K562 (cell line): ENCODE measurements at regions not wholly inside any gene's neighbourhood (a gene's known extent, or its start where the extent isn't known, plus 50 kb on each side); places are given as distances from the start of the nearest gene placed in this dataset.

Experiments used
- ATAC-seq: fragments of 200-7000 bp; cut with Tn5 transposase; 3 replicates; pipeline ENCODE4 v1.9.1; 2020; ENCODE audit warnings: moderate library complexity
- BruUV-seq: library from RNA; stranded (reverse); fragments of 400-500 nt; replicated peaks from 2 replicates; lab custom pipeline; 2021; lab: Mats Ljungman, UMichigan
- CTCF ChIA-PET: fragments of 300-600 bp; formaldehyde crosslinking; extraction: SDS; loops from one replicate; lab custom pipeline; 2021; ENCODE audit warnings: low intra/inter-chr PET ratio; lab: Yijun Ruan, JAX
- POLR2A ChIA-PET: fragments of 300-600, 350-650 bp; sonication (Branson Sonifier 250); formaldehyde crosslinking; extraction: SDS; loops from one replicate; lab custom pipeline; 2021; ENCODE audit warnings: antibody characterized with exemption, inconsistent platforms; lab: Yijun Ruan, JAX
- DNase-seq, 4 experiments: peaks; one replicate each; pipeline versions ENCODE4 v3.0.0 to v3.0.0-alpha.2; 2011 to 2018; ENCODE audit warnings: low spot score in 3 of 4, mixed read lengths in 3 of 4; ENCODE audit errors: extremely low read depth in 1 of 4
- FAIRE-seq: peaks from 2 replicates; lab custom pipeline; 2011; peaks lifted over from hg19 to GRCh38; lab: Jason Lieb, UNC
- H2AFZ ChIP-seq: 2 replicates; pipeline ENCODE4 v1.6.0; 2011; ENCODE audit warnings: low read depth, low read length, control low read depth, inconsistent platforms
- H3K27ac ChIP-seq: fragments of 200-600 bp; 3 replicates; pipeline ENCODE4 v1.8.0; 2011; ENCODE audit warnings: low read depth, mild to moderate bottlenecking, control low read depth, inconsistent platforms, low read length, moderate library complexity, mixed read lengths; ENCODE audit errors: extremely low read depth
- H3K27me3 ChIP-seq, 2 experiments: fragments of 300-600 bp in 1 of 2; 2 replicates in 1 of 2; 3 replicates in 1 of 2; pipeline versions ENCODE4 v1.6.0 to v1.8.0; 2011; ENCODE audit warnings: inconsistent platforms in 2 of 2, low read length in 2 of 2, mild to moderate bottlenecking in 1 of 2, mixed read lengths in 1 of 2, moderate library complexity in 1 of 2; ENCODE audit not compliant: control insufficient read depth in 2 of 2, insufficient read depth in 2 of 2
- H3K36me3 ChIP-seq: fragments of 300-600 bp; 3 replicates; pipeline ENCODE4 v1.8.0; 2011; ENCODE audit warnings: mild to moderate bottlenecking, low read length, inconsistent platforms; ENCODE audit not compliant: control insufficient read depth, insufficient read depth
- H3K4me1 ChIP-seq, 2 experiments: fragments of 200-600 bp in 1 of 2; replicated peaks in 1 of 2; 2 replicates in 1 of 2; 3 replicates in 1 of 2; pipeline versions ENCODE4 v1.5.1 to v1.8.0; 2011; ENCODE audit warnings: inconsistent platforms in 2 of 2, low read length in 2 of 2, mild to moderate bottlenecking in 1 of 2, mixed read lengths in 1 of 2, moderate library complexity in 1 of 2; ENCODE audit not compliant: control insufficient read depth in 2 of 2, insufficient read depth in 2 of 2
- H3K4me2 ChIP-seq: 2 replicates; pipeline ENCODE4 v1.6.1; 2011; ENCODE audit warnings: low read length, control low read depth, inconsistent platforms, mixed read lengths; ENCODE audit not compliant: insufficient read depth
- H3K4me3 ChIP-seq: fragments of 200-600 bp; sonication (generic), shearing (Covaris generic); 2 replicates; pipeline ENCODE4 v1.5.1; 2016; ENCODE audit warnings: control low read depth, inconsistent platforms
- H3K79me2 ChIP-seq: fragments of 200-600 bp; 3 replicates; pipeline ENCODE4 v1.8.0; 2011; ENCODE audit warnings: low read length, inconsistent platforms; ENCODE audit not compliant: control insufficient read depth, insufficient read depth
- H3K9ac ChIP-seq, 2 experiments: 2 replicates each; pipeline versions ENCODE4 v1.6.0 to v1.6.1; 2011; ENCODE audit warnings: low read depth in 2 of 2, low read length in 2 of 2, control low read depth in 1 of 2, inconsistent platforms in 1 of 2, mild to moderate bottlenecking in 1 of 2, mixed read lengths in 1 of 2; ENCODE audit not compliant: insufficient read depth in 1 of 2
- H3K9me1 ChIP-seq: one replicate; pipeline ENCODE4 v1.6.0; 2011; ENCODE audit warnings: inconsistent platforms, mild to moderate bottlenecking, low read length, moderate library complexity; ENCODE audit not compliant: control insufficient read depth, insufficient read depth
- H3K9me3 ChIP-seq: replicated peaks from 2 replicates; pipeline ENCODE4 v1.5.1; 2011; ENCODE audit warnings: low read depth, low read length, inconsistent platforms; ENCODE audit not compliant: control insufficient read depth, insufficient read depth
- H4K20me1 ChIP-seq: replicated peaks from 2 replicates; pipeline ENCODE4 v1.6.1; 2011; ENCODE audit warnings: low read length, inconsistent platforms, mixed read lengths; ENCODE audit not compliant: control insufficient read depth, insufficient read depth
- AFF4 ChIP-seq: sonication (generic); formaldehyde crosslinking; IDR thresholded peaks from 2 replicates; pipeline ENCODE4 v1.8.0; 2023; ENCODE audit warnings: mild to moderate bottlenecking, missing genetic modification reagents
- ARHGAP35 ChIP-seq: fragments of 450-650 bp; IDR thresholded peaks from 2 replicates; pipeline ENCODE4 v1.6.1; 2018; ENCODE audit not compliant: partially characterized antibody
- HLTF ChIP-seq: fragments of 450-650 bp; IDR thresholded peaks from 2 replicates; pipeline ENCODE4 v1.6.1; 2016
- HOMEZ ChIP-seq: fragments of 250-450 bp; sonication (Bioruptor Pico); IDR thresholded peaks from 2 replicates; pipeline ENCODE4 v1.4.0; 2020; ENCODE audit warnings: mild to moderate bottlenecking, moderate library complexity
- JUN ChIP-seq, 2 experiments: sonication (generic) in 1 of 2; formaldehyde crosslinking in 1 of 2; IDR thresholded peaks; 2 replicates each; pipeline versions ENCODE4 v1.6.1 to v1.8.0; 2012 to 2022; ENCODE audit warnings: borderline replicate concordance in 2 of 2, mild to moderate bottlenecking in 2 of 2, improper control_type of control experiment in 1 of 2, low read depth in 1 of 2, low read length in 1 of 2, missing genetic modification reagents in 1 of 2
- KDM1A ChIP-seq, 2 experiments: fragments of 450-650 bp; IDR thresholded peaks; 2 replicates each; pipeline ENCODE4 v1.6.1; 2016; ENCODE audit warnings: mild to moderate bottlenecking in 2 of 2
- KLF10 ChIP-seq: fragments of 250-450 bp; sonication (Bioruptor Pico); IDR thresholded peaks from 2 replicates; pipeline ENCODE4 v1.6.1; 2021; ENCODE audit warnings: matching md5 sums
- NR0B1 ChIP-seq: fragments of 450-650 bp; IDR thresholded peaks from one replicate; pipeline ENCODE4 v1.6.1; 2018; ENCODE audit warnings: mild to moderate bottlenecking, moderate library complexity; ENCODE audit not compliant: partially characterized antibody
- RCOR1 ChIP-seq, 2 experiments: IDR thresholded peaks; 2 replicates each; pipeline ENCODE4 v1.6.1; 2012; ENCODE audit warnings: low read depth in 2 of 2, low read length in 2 of 2, borderline replicate concordance in 1 of 2, improper control_type of control experiment in 1 of 2
- SMARCE1 ChIP-seq: fragments of 450-650 bp; IDR thresholded peaks from 2 replicates; pipeline ENCODE4 v1.7.1; 2016; ENCODE audit warnings: mild to moderate bottlenecking
- SMC3 ChIP-seq: conservative IDR thresholded peaks from 2 replicates; pipeline ENCODE4 v1.6.1; 2011; ENCODE audit warnings: low read depth, low read length, improper control_type of control experiment; ENCODE audit not compliant: insufficient read depth
- SNRNP70 ChIP-seq: fragments of 200-400 bp; formaldehyde crosslinking; optimal IDR thresholded peaks from 2 replicates; pipeline ENCODE3; 2017; ENCODE audit warnings: low read depth, low read length
- ZNF124 ChIP-seq: sonication (generic); formaldehyde crosslinking; IDR thresholded peaks from 2 replicates; pipeline ENCODE4 v1.8.1; 2022; ENCODE audit warnings: missing genetic modification reagents
- ZNF398 ChIP-seq: fragments of 250-450 bp; sonication (Bioruptor Pico); IDR thresholded peaks from 2 replicates; pipeline ENCODE4 v1.8.0; 2021; ENCODE audit warnings: moderate library complexity, mild to moderate bottlenecking, inconsistent platforms
- WGBS: fragments of 100-300 bp; shearing (Covaris generic); methylation state at CpG from one replicate; pipeline ENCODE4 v1.1.6; 2016; ENCODE audit warnings: low coverage, mixed read lengths; ENCODE audit not compliant: insufficient coverage; ENCODE audit errors: missing lambda C conversion rate; 5-methylcytosine and 5-hydroxymethylcytosine counted together
- in situ Hi-C: fragments of 300-500 bp; cut with MboI; formaldehyde crosslinking; loops from 4 replicates; pipeline ENCODE4 v1.15.0; 2018; ENCODE audit warnings: inconsistent platforms, mixed read lengths
- intact Hi-C: fragments of 100-400 bp; cut with micrococcal nuclease; formaldehyde crosslinking; loops from 2 replicates; pipeline ENCODE4 v1.14.2; 2022

GRCh38 chr5:167228134-167228533, 1063.3 kb upstream of the WWC1 start:
- BruUV-seq = no TSS peak
- Histone ChIP-seq H2AFZ (no peak overlapping the region), H3K4me2 (no peak overlapping the region), H3K9me3 (no peaks in the 10 kb centered on the region), H3K79me2 (no peaks in the 10 kb centered on the region), H3K36me3 (no peaks in the 10 kb centered on the region), H3K9me1 (no peaks in the 10 kb centered on the region), H3K9ac (no peak overlapping the region), H3K27me3 (no peaks in the 10 kb centered on the region), H4K20me1 (no peaks in the 10 kb centered on the region), H3K27ac (no peak overlapping the region), H3K4me1 (no peaks in the 10 kb centered on the region), H3K4me3 (no peak overlapping the region)
- intact Hi-C loops (no loop called here), in situ Hi-C loops (no loop called here)
- FAIRE-seq (no peak), ATAC-seq (no peak), DNase-seq (no peak)
- POLR2A ChIA-PET = no interaction called here
- WGBS = 0% methylated on average over 3 of the region's 3 CpGs
- CTCF ChIA-PET = no interaction called here
- TF ChIP-seq ZNF398 (CRISPR knock-in tag) = no peak
- no peak for TF ChIP-seq JUN (IDR thresholded peaks at IDR 0.05; ENCODE audit: borderline replicate concordance, low read depth, low read length)
- TF ChIP-seq JUN (CRISPR knock-in tag; IDR thresholded peaks at IDR 0.05; ENCODE audit: borderline replicate concordance) = no peak
- no peak for TF ChIP-seq SMC3
- TF ChIP-seq NR0B1 = no peak
- TF ChIP-seq ARHGAP35 = no peak
- TF ChIP-seq SNRNP70 = no peak
- no peak for TF ChIP-seq HLTF
- TF ChIP-seq ZNF124 (CRISPR knock-in tag) = no peak
- TF ChIP-seq KLF10 (CRISPR knock-in tag) = no peak
- TF ChIP-seq SMARCE1 = no peak
- TF ChIP-seq RCOR1 (IDR thresholded peaks at IDR 0.05; ENCODE audit: borderline replicate concordance in 1 of 2, low read depth in 2 of 2, low read length in 2 of 2) = no peak
- no peak for TF ChIP-seq AFF4 (CRISPR knock-in tag)
- TF ChIP-seq HOMEZ = no peak
- TF ChIP-seq KDM1A (IDR thresholded peaks at IDR 0.05) = no peak
